Left renal pelvis (tissue), 4 donors: ENCODE measurements at regions not wholly inside any gene's neighbourhood (a gene's known extent, or its start where the extent isn't known, plus 50 kb on each side); places are given as distances from the start of the nearest gene placed in this dataset.
A peak's percentile ranks its signal among the peaks of the same experiment; 100 is the strongest.
"Not testable (repeated sequence)": the region's sequence is repeated elsewhere in the genome, so short reads cannot be mapped to it uniquely, and the experiment has no call there.

Source experiments
- DNase-seq, 4 donors: peaks; one replicate each; pipeline ENCODE4 v3.0.0-alpha.2; 2013; ENCODE audit warnings: low read depth in 4 of 4, low spot score in 3 of 4

DNA sequence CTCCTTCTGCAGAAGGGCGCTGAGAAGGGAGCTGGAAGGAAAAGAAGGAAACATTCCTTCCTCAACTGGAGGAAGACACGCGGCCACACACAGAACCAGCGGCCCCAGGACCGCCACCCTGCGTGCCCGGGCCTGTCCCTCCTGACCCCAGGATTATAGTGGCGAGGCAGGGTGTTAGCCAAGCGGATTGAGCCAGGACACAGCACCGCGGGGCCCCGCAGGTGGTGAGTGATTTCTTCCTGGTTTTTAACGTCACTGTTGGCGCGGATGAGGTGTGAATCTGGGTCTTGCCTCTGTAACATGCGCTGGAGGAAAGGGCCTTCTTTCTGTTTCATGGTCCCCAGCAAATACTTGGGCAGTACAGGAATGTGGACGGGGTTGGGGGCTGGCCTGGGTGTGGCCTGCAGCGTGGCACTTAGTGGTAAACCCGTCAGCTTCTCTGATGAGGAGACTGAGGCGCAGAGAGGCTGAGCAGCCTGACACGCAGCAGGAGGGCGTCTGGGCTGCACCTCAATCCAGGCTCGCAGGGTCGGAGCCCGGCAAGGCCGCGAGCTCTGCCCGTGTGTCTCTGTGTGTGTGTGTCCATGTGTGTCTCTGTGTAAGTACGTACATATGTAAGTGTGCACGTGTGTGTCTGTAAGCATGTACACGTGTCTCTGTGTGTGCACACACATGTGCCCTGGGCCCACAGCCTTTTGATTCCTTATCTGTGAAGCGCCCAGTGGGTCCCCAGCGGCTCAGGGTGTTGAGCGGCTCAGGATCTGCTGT, 158.4 kb upstream of the ZNF469 start:
- not testable (repeated sequence) for DNase-seq

DNA sequence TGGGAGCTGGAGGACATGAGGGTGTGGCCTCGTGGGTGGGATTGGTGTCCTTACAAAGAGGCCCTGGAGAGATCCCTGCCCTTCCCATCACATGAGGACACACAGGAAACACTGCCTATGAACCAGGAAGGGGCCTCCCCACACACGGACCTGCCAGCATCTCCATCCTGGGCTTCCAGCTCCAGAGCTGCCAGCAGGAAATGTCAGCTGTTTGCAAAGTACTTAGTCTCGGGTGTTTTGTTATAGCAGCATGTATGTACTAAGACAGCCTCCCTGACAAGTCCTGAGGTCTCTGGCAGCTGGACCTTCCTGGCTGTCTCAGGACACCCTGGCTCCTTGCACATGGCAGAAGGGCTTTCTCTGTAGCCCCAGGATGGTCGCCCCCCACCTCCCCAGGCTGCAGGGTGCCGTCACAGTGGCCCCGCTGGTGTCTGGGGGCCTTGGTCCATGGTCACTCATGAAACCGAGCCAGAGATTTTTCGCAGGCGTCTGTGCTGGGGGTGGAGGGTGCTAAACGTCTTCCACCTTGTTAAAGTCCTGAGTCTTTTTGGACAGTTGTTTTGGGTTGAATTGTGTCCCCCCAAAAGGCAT, 157.0 kb upstream of the ZNF469 start:
- DNase-seq: not testable (repeated sequence)

DNA sequence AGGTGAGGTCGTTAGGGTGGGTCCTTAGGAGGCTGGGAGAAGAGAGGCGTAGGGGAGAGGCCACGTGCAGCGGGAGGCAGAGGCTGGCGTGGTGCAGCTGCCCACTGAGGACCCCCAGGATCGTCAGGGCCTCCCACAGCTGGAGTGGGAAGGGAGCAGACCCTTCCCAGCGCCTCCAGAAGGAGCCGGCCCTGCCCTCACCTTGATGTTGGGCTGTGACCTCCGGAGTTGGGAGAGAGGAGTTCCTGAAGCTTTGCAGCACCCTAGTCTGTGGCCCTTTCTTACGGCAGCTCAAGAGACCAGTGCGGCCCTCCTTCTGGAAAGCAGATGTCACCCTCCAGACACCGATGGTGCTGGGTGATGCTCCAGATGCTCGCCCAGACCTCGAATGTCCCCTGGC, 156.5 kb upstream of the ZNF469 start:
- not testable (repeated sequence) for DNase-seq

DNA sequence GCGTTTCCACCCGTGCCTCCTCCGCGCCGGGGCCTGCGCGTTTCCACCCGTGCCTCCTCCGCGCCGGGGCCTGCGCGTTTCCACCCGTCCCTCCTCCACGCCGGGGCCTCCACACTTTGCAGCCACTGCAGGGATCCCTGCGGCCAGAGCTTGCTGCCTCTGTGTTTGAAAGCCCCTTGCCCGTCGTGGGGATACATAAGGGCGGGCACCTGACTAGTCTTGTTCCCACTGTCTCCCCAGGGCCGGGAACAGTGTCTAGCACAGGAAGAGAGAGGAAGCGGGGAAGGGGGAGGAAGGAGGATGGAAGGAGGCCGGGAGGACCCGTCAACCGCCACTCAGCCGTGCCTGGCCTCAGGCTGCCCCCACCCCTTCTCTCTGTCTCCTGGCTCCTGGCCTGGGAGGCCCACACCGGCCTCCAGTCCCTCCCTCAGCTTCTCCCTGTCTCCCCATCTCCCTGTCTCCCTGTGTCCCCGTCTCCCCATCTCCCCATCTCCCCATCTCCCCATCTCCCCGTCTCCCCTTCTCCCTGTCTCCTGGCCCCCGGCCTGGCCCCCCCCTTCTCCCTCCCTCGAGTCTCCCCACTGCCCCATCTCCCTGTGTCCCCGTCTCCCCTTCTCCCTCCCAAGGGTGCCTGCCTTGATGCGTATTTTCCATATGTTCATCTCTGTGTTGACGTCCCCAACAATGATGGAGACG, 155.6 kb upstream of the ZNF469 start:
- DNase-seq: not testable (repeated sequence)

DNA sequence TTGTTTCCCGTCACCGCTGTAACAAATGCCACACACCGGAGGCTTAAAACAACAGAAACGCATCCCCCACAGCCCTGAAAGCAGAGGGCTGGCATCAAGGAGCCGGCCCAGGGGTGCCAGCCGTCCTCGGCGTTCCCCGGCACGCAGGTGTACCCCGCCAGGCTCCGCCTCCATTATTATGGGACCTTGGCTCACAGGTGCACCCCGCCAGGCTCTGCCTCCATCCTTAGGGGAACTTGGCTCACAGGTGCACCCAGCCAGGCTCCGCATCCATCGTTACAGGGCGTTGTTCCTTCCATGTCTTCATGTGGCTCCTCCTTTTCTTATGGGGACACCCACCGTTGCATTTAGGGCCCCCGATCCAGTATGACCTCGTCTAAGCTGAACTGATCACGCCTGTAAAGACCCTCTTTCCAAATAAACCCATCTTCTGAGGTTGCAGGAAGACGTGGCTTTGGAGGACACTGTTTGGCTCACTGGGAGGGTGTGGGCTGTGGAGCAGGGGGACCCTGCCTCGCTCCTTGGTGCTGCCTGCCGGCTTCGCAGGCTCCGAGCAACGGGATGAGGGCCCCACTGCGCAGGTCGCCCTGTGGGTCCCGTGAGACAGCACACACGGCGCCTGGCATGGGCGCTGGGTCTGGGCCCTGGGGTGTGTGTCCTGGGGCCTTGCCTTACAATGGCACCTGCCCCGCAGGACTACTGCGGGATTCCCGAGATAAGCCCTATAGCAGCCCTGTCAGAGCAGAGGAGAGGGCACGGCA, 154.9 kb upstream of the ZNF469 start:
- not testable (repeated sequence) for DNase-seq

DNA sequence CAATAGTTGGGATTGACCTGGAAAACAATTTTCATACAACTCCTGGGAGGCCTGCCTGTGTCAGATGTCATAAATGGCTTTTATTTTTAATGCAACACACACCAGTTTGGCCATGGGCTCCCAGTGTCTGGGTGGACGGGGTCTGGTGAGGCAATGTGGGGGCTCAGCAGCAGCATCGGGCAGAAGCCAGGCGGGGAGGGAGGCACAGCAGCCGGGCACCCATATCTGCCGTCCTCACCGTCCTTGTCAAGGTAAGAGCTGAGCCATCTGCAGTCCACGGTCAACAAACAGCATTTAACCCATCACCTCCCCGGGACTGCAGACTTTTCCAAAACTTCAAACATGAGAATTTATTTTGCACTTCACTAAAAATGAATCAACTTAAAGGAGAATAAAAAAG, 154.0 kb upstream of the ZNF469 start:
- DNase-seq: not testable (repeated sequence)

DNA sequence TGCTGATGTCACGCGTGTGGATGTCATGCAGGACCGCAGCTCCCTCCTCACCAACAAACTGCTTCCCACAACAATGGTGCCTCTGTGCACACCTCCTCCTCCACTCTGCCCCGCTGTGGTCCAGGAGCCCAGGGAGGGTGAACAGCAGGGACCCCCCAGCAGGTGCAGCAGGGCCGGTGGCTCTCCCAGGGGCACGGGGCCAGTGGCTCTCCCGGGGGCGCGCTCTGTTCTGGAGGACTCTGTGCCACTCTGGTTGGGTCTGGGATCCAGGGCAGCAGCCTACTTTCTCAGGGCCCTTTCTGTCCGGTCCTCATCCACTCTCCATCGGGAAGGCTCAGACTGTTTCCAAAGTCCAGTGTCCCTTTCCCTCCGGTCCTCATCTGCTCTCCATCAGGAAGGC, 153.0 kb upstream of the ZNF469 start:
- not testable (repeated sequence) for DNase-seq

DNA sequence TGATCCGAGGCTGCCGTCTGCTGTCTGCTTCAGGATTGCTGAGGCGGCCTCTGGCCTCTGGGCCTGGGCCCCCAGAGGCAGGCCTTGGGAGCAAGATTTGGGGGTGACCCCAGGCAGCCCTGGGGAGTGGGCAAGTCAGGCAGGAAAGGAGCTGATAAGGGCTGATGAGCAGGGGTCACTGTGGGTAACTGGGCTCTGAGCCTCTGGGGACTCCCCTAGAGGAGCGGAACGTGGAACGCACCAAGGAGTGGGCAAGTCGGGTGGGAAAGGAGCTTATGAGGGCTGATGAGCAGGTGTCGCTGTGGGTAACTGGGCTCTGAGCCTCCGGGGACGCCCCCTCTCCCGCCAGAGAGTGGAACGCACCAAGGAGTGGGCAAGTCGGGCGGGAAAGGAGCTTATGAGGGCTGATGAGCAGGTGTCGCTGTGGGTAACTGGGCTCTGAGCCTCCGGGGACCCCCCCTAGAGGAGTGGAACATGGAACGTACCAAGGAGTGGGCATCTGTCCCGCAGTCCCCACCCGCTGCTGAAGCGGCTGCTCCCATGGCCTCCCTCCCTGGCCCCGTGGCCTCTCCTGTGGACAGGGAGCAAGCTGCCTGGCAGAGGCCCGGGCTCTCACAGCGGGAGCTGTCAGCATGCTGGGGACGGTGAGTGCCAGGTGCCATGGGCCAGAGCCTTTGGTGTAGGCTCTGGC, 152.3 kb upstream of the ZNF469 start:
- not testable (repeated sequence) for DNase-seq

DNA sequence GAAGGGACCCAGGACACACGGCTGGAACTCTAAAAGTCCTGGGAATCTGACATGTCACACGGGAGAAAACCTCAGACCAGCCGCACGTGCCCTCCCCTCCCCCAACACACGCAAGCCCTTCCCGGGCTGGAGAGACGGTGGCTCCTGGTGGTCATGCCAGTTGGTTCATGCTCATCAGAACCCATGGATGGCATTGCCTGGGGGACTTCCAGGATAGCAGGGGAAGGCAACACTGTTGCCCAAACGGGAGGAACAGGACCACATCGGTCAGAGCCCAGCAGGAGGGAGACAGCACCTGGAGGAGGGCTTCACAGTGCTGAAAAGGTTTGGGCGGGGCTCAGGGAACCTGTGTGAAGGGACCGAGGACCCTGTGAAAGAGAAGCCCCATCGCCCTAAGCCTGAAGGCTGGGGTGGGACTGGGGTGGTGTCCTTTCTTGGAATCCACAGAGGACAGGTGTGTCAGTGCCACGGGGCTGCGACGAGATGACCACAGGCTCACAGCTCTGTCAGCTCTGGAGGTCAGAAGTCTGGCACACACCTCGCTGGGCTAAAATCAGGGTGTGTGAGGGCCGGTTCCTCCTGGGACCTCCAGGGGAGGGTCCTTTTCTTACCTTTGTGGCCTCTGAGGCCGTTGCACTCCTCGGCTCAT, 151.7 kb upstream of the ZNF469 start:
- DNase-seq: not testable (repeated sequence)

DNA sequence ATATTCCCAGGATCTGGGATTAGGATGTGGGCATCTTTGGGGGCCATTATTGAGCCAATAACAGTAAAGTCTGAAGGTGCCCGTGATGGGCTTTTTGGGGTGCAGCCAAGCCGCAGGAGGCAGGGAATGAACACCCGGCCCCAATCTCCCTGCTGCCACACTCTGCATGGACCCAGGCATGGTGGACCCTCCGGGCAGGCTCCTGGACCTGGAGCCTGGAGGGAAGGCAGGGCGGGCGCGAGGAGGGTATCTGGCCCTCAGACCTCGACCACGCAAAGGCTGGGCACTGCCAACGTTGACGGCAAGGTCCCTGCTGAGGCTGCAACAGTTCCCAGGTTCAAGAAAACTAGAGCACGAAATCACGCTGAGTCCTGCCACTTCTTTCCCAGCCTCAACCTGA, 150.9 kb upstream of the ZNF469 start:
- not testable (repeated sequence) for DNase-seq

DNA sequence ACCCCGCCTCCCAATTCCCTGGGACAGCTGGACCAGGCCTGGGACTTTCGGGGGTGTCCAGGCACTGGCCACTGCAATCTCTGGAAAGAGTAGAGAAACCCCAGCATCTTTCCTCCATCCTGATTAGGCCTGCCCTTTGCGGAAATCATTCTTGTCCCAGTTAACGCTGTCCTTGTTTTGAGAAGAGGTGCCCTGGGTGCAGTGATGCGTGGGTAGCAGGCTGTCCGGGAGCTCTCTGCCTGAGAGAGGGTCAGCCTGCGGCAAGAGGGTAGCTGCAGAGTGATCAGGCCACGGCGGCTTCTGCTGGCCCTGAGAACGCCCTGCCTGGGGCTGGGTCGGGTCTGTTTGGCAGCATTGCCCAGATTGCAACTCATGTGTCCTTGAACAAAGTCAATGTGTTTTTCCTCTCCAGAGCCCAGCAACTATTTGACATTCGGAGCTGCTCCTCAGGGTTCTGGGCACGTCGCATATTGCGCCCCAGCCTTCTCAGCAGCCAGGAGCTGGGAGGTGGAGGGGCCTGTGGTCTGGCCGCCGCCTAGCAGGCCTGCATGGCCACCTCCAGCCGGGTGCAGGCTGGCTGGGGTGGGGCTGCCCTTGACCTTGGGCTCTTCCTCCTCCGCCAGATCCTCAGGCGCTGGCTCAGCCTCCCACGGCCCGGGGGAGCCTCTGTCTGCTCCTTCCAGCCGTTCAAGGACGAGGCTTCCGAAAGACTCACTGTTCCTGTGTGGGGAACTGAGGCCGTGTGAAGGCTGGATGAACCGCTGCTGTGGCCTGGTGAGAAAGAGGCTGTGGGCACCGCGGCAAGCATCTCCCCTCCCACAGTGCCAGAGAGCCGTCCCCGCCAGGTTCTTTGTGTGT, 150.1 kb upstream of the ZNF469 start:
- not testable (repeated sequence) for DNase-seq

DNA sequence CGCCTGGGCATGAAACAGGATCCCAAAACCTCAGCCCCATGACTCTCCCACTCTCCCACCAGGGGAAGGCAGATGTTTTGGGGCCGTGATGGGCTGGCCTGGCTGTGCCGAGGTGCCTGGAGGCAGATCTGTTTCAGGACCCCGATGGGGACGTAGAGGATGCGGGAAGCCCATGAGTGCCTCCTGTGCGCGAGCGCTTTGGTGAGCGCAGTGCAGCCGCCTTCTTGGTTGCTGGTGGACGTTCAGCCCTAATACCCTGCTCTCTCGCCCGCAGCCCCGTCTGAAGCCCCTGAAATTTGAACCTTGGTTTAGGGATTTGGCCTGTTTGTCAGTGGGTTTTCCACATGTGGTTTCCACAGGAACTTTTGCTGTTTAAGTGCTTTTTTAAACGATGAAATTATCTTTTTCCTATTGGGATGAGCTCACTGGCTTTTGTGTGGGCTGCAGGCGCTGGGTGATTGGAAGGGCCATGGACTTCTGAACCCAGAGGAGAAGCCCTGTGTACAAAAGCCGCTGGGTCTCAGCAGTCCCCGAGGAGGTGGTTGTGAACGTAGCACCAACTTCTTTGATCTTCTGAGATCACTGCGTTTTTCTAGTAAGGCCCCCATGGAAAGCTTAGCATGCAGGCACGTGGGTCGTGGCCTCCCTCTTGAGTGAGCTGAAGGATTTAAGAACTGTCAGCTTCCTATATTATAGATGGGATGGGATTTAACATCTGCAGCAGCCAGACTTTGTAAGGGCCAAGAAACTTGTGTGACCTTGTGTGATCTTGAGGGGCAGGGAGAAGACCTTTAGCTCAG, 148.9 kb upstream of the ZNF469 start:
- not testable (repeated sequence) for DNase-seq

DNA sequence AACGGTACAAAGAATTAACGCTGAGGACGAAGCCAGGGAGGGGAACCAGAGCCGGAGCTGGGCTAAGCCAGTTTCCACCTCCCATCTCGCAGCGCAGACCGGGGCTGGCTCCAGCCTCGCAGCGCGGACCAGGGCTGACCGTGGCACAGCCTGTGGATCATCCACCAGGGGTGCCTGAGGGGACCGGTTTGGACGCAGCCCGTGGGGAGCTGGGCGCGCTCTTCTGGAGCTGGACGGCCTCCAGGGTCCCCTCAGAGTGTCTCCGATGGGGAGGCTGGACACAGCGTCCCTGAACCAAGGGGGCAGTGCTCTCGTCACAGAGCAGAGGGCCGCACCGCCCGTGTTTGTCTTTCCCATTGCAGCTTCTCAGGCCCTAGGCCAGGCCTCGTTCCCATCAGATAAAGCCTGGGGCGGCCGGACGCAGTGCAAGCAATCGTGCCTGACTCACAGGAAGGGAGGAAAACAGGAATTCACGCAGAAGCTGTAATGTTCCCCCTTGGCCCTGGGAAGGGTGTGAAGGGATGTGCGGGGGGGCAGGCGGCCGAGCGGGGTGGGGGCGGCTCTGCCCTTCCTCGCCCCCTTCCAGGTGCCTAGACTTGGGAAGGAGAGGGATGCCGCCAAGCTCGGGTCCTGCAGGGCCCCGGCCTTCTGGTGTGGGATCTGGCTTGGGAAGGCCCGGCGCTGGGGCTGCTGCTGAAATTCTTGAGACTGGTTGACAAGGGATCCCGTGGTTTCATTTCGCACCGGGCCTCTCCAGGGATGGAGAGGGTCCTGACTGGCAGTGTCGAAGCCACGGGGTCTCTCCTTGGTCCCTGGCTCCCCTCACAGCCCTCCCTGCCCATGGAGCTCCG, 148.1 kb upstream of the ZNF469 start:
- DNase-seq: not testable (repeated sequence)

DNA sequence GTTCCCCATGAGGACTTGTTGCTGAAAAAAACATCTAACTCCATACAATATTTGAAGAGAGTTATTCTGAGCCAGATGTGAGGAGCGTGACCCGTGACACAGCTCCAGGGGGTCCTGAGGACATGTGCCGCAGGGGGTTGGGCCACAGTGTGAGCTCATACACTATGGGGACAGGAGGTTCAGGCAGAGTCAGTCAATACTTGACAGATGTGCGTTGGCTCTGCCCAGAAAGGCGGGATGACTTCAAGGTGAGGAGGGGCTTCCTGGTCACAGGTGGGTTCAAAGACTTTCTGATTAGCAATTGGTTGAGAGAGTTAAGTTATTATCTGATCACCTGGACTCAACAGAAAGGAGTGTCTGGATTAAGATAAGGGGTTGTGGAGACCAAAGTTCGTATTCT, 147.1 kb upstream of the ZNF469 start:
- DNase-seq: not testable (repeated sequence)

DNA sequence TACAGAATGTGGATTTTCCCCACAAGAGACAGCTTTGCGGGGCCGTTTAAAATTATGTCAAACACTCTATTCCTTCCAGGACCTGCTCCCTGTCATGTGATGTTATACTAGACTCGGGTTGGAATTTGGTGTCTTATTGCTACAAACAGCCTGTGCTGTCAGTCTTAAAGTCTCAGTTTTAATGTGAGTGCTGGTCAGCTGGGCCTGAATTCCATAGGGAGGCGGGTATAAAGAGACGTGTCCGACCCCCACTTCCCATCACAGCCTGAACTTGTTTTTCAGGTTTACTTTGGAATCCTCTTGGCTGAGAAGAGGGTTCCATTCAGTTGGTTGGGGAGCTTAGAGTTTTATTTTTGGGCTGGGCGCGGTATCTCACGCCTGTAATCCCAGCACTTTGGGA, 146.5 kb upstream of the ZNF469 start:
- peak in 1 of 4 donors; percentile 55 for DNase-seq

DNA sequence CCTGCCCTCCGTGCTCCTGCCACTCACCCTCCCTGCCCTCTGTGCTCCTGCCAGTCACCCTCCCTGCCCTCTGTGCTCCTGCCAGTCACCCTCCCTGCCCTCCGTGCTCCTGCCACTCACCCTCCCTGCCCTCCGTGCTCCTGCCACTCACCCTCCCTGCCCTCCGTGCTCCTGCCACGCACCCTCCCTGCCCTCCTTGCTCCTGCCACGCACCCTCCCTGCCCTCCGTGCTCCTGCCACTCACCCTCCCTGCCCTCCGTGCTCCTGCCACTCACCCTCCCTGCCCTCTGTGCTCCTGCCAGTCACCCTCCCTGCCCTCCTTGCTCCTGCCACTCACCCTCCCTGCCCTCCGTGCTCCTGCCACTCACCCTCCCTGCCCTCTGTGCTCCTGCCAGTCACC, 145.4 kb upstream of the ZNF469 start:
- not testable (repeated sequence) for DNase-seq

DNA sequence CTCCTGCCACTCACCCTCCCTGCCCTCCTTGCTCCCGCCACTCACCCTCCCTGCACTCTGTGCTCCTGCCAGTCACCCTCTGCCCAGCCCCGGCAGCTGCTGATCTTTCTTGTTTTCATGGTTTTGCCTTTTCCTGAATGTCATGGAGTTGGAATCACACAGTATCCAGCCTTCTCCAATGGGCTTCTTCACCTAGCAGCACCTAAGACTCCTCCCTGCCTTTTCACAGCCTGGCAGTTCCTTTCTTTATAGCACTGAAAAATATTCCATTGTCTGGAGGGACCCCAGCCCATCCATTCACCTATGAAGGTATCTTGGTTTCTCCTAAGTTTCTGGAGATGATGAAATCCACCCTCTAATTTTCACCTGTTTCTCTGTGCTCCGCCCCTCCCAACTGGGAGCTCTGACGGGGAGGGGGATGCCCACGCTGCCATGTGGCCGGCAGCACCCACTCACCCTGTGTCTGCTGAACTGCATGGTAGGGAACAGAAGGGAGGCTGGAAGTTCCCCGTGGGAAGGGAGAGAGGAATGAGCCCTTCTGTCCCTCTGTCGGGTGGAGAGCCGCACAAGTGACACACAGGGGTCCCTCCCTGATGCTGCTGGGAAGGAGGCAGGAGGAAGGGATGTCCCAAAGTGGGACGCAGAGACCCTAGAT, 144.9 kb upstream of the ZNF469 start:
- DNase-seq: not testable (repeated sequence)
